ENCODE measurements at regions not wholly inside any gene's neighbourhood (a gene's known extent, or its start where the extent isn't known, plus 50 kb on each side); places are given as distances from the start of the nearest gene placed in this dataset.

GRCh38 chr6:144990784-144991183, 705.6 kb downstream of the UTRN start:
- TF ChIP-seq, protein P1, sequence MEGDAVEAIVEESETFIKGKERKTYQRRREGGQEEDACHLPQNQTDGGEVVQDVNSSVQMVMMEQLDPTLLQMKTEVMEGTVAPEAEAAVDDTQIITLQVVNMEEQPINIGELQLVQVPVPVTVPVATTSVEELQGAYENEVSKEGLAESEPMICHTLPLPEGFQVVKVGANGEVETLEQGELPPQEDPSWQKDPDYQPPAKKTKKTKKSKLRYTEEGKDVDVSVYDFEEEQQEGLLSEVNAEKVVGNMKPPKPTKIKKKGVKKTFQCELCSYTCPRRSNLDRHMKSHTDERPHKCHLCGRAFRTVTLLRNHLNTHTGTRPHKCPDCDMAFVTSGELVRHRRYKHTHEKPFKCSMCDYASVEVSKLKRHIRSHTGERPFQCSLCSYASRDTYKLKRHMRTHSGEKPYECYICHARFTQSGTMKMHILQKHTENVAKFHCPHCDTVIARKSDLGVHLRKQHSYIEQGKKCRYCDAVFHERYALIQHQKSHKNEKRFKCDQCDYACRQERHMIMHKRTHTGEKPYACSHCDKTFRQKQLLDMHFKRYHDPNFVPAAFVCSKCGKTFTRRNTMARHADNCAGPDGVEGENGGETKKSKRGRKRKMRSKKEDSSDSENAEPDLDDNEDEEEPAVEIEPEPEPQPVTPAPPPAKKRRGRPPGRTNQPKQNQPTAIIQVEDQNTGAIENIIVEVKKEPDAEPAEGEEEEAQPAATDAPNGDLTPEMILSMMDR (IDR thresholded peaks at IDR 0.05) = no peak
- TF ChIP-seq POLR2A (IDR thresholded peaks at IDR 0.05) = no peak
